Stomach (tissue), 8 donors: ENCODE measurements at regions not wholly inside any gene's neighbourhood (a gene's known extent, or its start where the extent isn't known, plus 50 kb on each side); places are given as distances from the start of the nearest gene placed in this dataset.
A peak's percentile ranks its signal among the peaks of the same experiment; 100 is the strongest.
"Not testable (repeated sequence)": the region's sequence is repeated elsewhere in the genome, so short reads cannot be mapped to it uniquely, and the experiment has no call there.

ENCODE experiments used
- DNase-seq, 2 donors: peaks; one replicate each; pipeline versions ENCODE4 v3.0.0 to v3.0.0-alpha.2; 2013 to 2019
- H3K27ac ChIP-seq, 5 donors: fragments of 200-600 bp in 4 of 5; sonication (generic) in 4 of 5; one replicate each; pipeline ENCODE4 v1.5.1; 2013 to 2019; ENCODE audit warnings: mild to moderate bottlenecking in 1 of 5, moderate library complexity in 1 of 5
- H3K27me3 ChIP-seq, 3 donors: fragments of 200-600 bp; sonication (generic); one replicate each; pipeline ENCODE4 v1.5.1; 2017 to 2019; ENCODE audit warnings: mixed run types in 1 of 3
- H3K36me3 ChIP-seq, 4 donors: fragments of 200-600 bp; sonication (generic); 1 replicate in 3 of 4; 2 replicates in 1 of 4; pipeline ENCODE4 v1.5.1; 2016 to 2019
- H3K4me1 ChIP-seq, 4 donors: fragments of 200-600 bp; sonication (generic); one replicate each; pipeline ENCODE4 v1.5.1; 2016 to 2019
- H3K4me3 ChIP-seq, 4 donors: fragments of 200-600 bp; sonication (generic) in 3 of 4; one replicate each; pipeline ENCODE4 v1.5.1; 2016 to 2019; ENCODE audit warnings: mild to moderate bottlenecking in 1 of 4
- H3K9me3 ChIP-seq, 4 donors: fragments of 200-600 bp; sonication (generic); one replicate each; pipeline ENCODE4 v1.5.1; 2016 to 2019
- EP300 ChIP-seq: sonication (generic); formaldehyde crosslinking; IDR thresholded peaks from one replicate; pipeline ENCODE4 v1.6.1; 2017; ENCODE audit warnings: antibody characterized with exemption
- POLR2A ChIP-seq, 4 donors: fragments of 450-650 bp; IDR thresholded peaks; one replicate each; pipeline ENCODE4 v1.6.1; 2016; ENCODE audit warnings: antibody characterized with exemption in 4 of 4, control low read depth in 2 of 4, mild to moderate bottlenecking in 1 of 4, moderate library complexity in 1 of 4
- POLR2AphosphoS5 ChIP-seq, 3 donors: sonication (generic); formaldehyde crosslinking; IDR thresholded peaks; one replicate each; pipeline ENCODE4 v1.6.1; 2016; ENCODE audit warnings: antibody characterized with exemption in 3 of 3
- WGBS, 5 donors: extraction: QIAGEN DNeasy Blood & Tissue Kit in 3 of 5; methylation state at CpG; one replicate each; pipeline versions ENCODE4 v1.1.5 to v1.1.7; 2013 to 2018; 5-methylcytosine and 5-hydroxymethylcytosine counted together
- intact Hi-C: fragments of 100-400 bp; cut with DNase I; formaldehyde crosslinking; loops from one replicate; pipeline ENCODE4 v1.15.1; 2023; ENCODE audit warnings: low total_unique reads
- TF ChIP-seq, protein P1 (sequence below), 7 experiments: fragments of 450-650 bp in 4 of 7; fragments of 200-600 bp in 3 of 7; sonication (generic) in 3 of 7; IDR thresholded peaks; one replicate each; pipeline ENCODE4 v1.5.1; 2016 to 2019; ENCODE audit warnings: antibody characterized with exemption in 7 of 7, control low read depth in 2 of 7, mild to moderate bottlenecking in 1 of 7
- donor health status: healthy with polysubstance abuse.
- donor health status: Bipolar disorder and iron deficiency.
- donor health status: healthy.

DNA sequence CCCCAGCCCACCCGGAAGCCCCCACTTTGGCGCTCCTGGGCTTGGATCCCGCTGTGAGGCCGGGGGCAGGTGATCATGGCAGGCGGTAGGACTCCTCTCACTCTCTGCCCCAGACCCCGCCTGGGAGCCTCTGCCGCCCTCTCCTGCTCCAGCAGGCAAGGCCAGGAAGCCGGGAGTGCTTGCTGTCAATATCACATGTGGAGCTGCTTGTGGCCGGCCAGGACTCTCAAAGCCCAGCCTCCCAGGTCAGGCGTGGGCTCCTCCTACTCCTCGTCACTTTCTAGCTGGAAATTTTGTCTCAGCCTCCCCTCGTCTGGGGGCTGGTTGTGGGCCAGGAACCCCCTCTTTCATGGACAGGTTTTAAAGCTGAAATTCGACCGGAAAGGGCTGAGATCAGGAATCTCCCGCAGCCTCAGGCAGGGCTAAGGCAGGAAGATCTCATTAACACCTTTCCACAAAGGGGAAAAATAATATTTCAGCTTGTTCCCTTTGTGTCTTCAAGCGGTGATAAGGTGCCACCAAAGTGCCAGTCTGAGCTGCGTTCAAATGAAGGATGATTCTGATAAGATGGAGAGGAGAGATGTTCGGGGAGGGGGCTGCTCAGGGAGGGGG, 273.6 kb upstream of the PODXL start:
- Histone ChIP-seq H3K27me3 (peaks cover 0 to 46% (median 14%) of the 10 kb centered on the region in 3 donors), H3K36me3 (no peaks in the 10 kb centered on the region), H3K4me3 (no peak overlapping the region), H3K4me1 (no peaks in the 10 kb centered on the region), H3K27ac (no peak overlapping the region), H3K9me3 (peaks cover 0 to 6% (median 3%) of the 10 kb centered on the region in 4 donors)
- TF ChIP-seq POLR2A (IDR thresholded peaks at IDR 0.05) (no peak), EP300 (no peak), POLR2AphosphoS5 (IDR thresholded peaks at IDR 0.05) (no peak)
- TF ChIP-seq, protein P1, sequence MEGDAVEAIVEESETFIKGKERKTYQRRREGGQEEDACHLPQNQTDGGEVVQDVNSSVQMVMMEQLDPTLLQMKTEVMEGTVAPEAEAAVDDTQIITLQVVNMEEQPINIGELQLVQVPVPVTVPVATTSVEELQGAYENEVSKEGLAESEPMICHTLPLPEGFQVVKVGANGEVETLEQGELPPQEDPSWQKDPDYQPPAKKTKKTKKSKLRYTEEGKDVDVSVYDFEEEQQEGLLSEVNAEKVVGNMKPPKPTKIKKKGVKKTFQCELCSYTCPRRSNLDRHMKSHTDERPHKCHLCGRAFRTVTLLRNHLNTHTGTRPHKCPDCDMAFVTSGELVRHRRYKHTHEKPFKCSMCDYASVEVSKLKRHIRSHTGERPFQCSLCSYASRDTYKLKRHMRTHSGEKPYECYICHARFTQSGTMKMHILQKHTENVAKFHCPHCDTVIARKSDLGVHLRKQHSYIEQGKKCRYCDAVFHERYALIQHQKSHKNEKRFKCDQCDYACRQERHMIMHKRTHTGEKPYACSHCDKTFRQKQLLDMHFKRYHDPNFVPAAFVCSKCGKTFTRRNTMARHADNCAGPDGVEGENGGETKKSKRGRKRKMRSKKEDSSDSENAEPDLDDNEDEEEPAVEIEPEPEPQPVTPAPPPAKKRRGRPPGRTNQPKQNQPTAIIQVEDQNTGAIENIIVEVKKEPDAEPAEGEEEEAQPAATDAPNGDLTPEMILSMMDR (IDR thresholded peaks at IDR 0.05), result no peak
- 9 to 28% (median 20%) methylated on average over 18 of the region's 18 CpGs for WGBS, 5 donors
- peak in 1 of 2 donors; percentile 58 for DNase-seq
- intact Hi-C loops, result no loop called here

DNA sequence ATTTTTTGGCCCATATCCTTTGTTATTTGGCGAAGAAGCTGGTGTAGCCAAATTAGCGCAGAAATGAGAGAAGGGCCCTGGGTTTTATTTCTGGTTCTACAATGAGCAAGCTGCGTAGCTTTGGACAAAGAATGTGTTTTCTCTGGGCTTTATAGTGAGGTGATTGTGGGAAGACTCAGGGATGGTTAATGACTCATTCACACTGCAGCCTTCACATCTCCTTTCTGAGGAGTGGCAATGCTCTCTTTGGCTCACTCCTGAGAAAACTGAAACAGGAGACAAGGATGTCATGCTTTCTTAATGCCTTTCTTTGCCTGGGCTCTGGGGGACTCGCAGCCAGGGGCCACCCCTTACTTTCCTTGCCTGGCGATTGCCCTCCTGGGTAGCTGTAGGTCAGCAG, 271.0 kb upstream of the PODXL start:
- intact Hi-C loops, result no loop called here
- no peak overlapping the region for H3K4me3 ChIP-seq
- H3K9me3 ChIP-seq, result peaks cover 0 to 6% (median 3%) of the 10 kb centered on the region in 4 donors
- H3K36me3 ChIP-seq, result no peaks in the 10 kb centered on the region
- WGBS, 5 donors, result 82 to 90% (median 82%) methylated on average over 5 of the region's 5 CpGs
- no peaks in the 10 kb centered on the region for H3K4me1 ChIP-seq
- TF ChIP-seq POLR2AphosphoS5 (IDR thresholded peaks at IDR 0.05) (no peak), POLR2A (IDR thresholded peaks at IDR 0.05) (no peak), EP300 (no peak)
- TF ChIP-seq, protein P1 (IDR thresholded peaks at IDR 0.05), result no peak
- H3K27ac ChIP-seq, result no peak overlapping the region
- H3K27me3 ChIP-seq, result peaks cover 0 to 31% (median 14%) of the 10 kb centered on the region in 3 donors
- DNase-seq, result no peak

DNA sequence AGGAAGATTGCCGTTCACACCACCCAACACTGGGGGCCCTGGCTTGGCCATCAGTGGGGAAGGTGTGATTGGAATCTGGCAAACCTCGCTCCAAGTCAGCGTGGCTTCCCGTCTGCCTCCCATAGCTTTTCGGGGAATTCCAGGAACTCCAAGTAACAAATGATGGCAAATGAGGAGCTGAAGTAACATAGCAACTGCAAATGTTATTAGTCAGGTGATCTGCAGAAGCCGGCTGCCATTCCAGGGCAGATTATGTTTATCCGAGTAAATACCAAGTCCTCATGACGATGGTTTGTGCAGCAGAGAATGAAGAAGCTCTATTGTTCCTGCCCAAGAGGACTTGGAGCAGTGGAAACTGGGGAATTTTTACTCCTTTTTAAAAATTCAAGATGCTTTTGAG, 270.5 kb upstream of the PODXL start:
- H3K9me3 ChIP-seq, result peaks cover 0 to 6% (median 3%) of the 10 kb centered on the region in 4 donors
- WGBS, 5 donors, result 34 to 54% (median 46%) methylated on average over 8 of the region's 8 CpGs
- no peaks in the 10 kb centered on the region for H3K36me3 ChIP-seq
- TF ChIP-seq POLR2A (IDR thresholded peaks at IDR 0.05) (no peak), EP300 (no peak), POLR2AphosphoS5 (IDR thresholded peaks at IDR 0.05) (no peak)
- TF ChIP-seq, protein P1 (IDR thresholded peaks at IDR 0.05), result no peak
- DNase-seq, result peak in 1 of 2 donors; percentile 49
- H3K4me3 ChIP-seq, result no peak overlapping the region
- H3K4me1 ChIP-seq, result no peaks in the 10 kb centered on the region
- no peak overlapping the region for H3K27ac ChIP-seq
- intact Hi-C loops, result no loop called here
- H3K27me3 ChIP-seq, result peaks cover 0 to 26% (median 9%) of the 10 kb centered on the region in 3 donors

DNA sequence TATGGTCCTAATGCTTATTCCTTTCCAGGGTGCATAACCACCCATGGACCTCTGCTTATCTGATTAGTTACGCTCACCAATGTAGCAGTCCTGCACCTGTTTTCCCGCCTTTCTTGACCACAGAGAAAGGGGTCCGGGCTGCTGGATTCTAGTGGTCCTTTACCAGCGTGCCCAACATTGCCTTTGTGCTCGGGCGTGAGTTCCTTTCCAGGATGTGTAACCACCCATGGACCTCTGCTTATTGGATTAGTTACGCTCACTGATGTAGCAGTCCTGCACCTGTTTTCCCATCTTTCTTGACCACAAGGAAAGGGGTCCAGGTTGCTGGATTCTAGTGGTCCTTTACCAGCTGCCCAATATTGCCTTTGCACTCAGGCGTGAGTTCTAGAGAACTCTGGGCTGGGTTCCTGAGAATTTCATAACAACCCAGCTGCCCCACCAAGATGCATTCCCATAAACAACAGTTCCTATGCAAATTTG, 267.6 kb upstream of the PODXL start:
- 93 to 97% (median 96%) methylated on average over 8 of the region's 8 CpGs for WGBS, 5 donors

DNA sequence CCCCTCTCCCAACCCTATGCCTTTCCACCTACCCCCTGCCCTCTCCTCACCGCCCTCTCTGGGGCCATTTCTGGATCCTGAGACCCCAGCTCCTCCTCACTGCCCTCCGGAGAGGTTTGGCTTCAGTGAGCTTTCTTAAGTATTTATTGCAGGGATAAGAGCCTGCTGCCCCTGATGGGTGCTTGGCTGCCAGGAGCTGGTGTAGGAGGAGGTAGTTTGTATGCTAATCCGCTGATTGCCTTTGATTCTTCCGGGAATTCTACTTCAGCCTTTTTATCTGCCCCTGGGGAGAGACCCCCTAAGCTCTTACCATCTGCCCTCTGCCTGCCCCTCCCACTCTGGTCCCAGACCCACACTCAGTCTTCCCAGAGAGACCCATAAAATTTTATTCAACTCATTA, 263.5 kb upstream of the PODXL start:
- WGBS, 5 donors, result 43 to 60% (median 53%) methylated on average over 4 of the region's 4 CpGs
- H3K4me1 ChIP-seq, result no peaks in the 10 kb centered on the region
- TF ChIP-seq EP300, result no peak
- no peak for TF ChIP-seq POLR2A (IDR thresholded peaks at IDR 0.05)
- TF ChIP-seq, protein P1 (IDR thresholded peaks at IDR 0.05), result no peak
- no peak for TF ChIP-seq POLR2AphosphoS5 (IDR thresholded peaks at IDR 0.05)
- no peaks in the 10 kb centered on the region for H3K27me3 ChIP-seq
- no peak overlapping the region for H3K4me3 ChIP-seq
- DNase-seq, result no peak
- no peaks in the 10 kb centered on the region for H3K9me3 ChIP-seq
- no peaks in the 10 kb centered on the region for H3K36me3 ChIP-seq
- H3K27ac ChIP-seq, result no peak overlapping the region
- intact Hi-C loops, result no loop called here

More for the DNA sequence above, 267.6 kb upstream of the PODXL start:
- H3K27ac ChIP-seq, intact Hi-C loops, H3K9me3 ChIP-seq, DNase-seq, H3K36me3 ChIP-seq, H3K27me3 ChIP-seq, H3K4me1 ChIP-seq, H3K4me3 ChIP-seq: not testable (repeated sequence)
